ENCODE measurements at regions not wholly inside any gene's neighbourhood (a gene's known extent, or its start where the extent isn't known, plus 50 kb on each side); places are given as distances from the start of the nearest gene placed in this dataset.
"Not testable (repeated sequence)": the region's sequence is repeated elsewhere in the genome, so short reads cannot be mapped to it uniquely, and the experiment has no call there.

- WGBS, 2 donors, result 70 to 82% methylated on average over 2 of the region's 2 CpGs
- no peak overlapping the region for H3K4me3 ChIP-seq
- no peak overlapping the region for H3K27ac ChIP-seq
- DNase-seq (no peak), ATAC-seq (no peak)
- peaks cover 0 to 28% (median 0%) of the 10 kb centered on the region in 11 donors for H3K9me3 ChIP-seq
- no peak for TF ChIP-seq CTCF (IDR thresholded peaks at IDR 0.05)
- intact Hi-C loops (cut with DNase I), result no loop called here
- H3K36me3 ChIP-seq, result no peaks in the 10 kb centered on the region
- no peaks in the 10 kb centered on the region for H3K4me1 ChIP-seq
- H3K27me3 ChIP-seq, result no peaks in the 10 kb centered on the region
These were observed 253.2 kb upstream of the GK2 start for GRCh38 chr4:79661196-79661595.

- H3K9me3 ChIP-seq, result peaks cover 0 to 28% (median 0%) of the 10 kb centered on the region in 11 donors
- intact Hi-C loops (cut with DNase I); DNase-seq: not testable (repeated sequence)
These were observed 251.4 kb upstream of the GK2 start for GRCh38 chr4:79659308-79659870.

DNA sequence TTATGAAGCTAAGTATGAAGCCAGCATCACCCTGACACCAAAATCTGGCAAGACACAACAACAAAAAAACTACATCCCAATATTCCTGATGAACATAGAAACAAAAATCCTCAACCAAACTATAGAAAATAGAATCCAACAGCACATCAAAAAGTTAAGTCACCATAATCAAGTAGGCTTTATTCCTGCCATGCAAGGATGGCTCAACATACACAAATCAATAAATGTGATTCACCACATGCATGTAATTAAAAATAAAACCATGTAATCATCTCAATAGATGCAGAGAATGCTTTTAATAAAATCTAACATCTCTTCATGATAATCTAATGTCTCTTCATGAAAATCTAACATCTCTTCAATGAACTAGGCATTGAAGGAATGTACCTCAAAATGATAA is 249.4 kb upstream of the GK2 start:
- intact Hi-C loops (cut with DNase I), result no loop called here
- ATAC-seq (no peak), DNase-seq (no peak)
- peaks cover 0 to 4% (median 0%) of the 10 kb centered on the region in 9 donors for H3K4me1 ChIP-seq
- no peak overlapping the region for H3K4me3 ChIP-seq
- no peak for TF ChIP-seq CTCF (IDR thresholded peaks at IDR 0.05)
- H3K27me3 ChIP-seq, result no peaks in the 10 kb centered on the region
- no peaks in the 10 kb centered on the region for H3K36me3 ChIP-seq
- no peak overlapping the region for H3K27ac ChIP-seq
- H3K9me3 ChIP-seq, result peaks cover 0 to 28% (median 0%) of the 10 kb centered on the region in 11 donors

More at GRCh38 chr4:79659308-79659870, 251.4 kb upstream of the GK2 start:
- H3K36me3 ChIP-seq, ATAC-seq, H3K4me1 ChIP-seq, H3K27ac ChIP-seq, H3K27me3 ChIP-seq, H3K4me3 ChIP-seq: not testable (repeated sequence)
- WGBS, 2 donors, result 61% methylated on average over 5 of the region's 5 CpGs

GRCh38 chr4:79653871-79654270 is 245.8 kb upstream of the GK2 start:
- intact Hi-C loops (cut with DNase I), result loop anchor here in 1 of 10 donors (5.0 kb wide), 1 partner anchor 57 kb away; no protein-coding TSS in a partner anchor
- 81 to 87% methylated on average over 5 of the region's 5 CpGs for WGBS, 2 donors
- no peak overlapping the region for H3K4me3 ChIP-seq

More at GRCh38 chr4:79653871-79654270, 245.8 kb upstream of the GK2 start:
- Histone ChIP-seq H3K4me1 (peaks cover 0 to 18% (median 0%) of the 10 kb centered on the region in 9 donors), H3K9me3 (peaks cover 0 to 21% (median 0%) of the 10 kb centered on the region in 11 donors), H3K36me3 (no peaks in the 10 kb centered on the region), H3K27ac (no peak overlapping the region), H3K27me3 (no peaks in the 10 kb centered on the region)
- DNase-seq (no peak), ATAC-seq (no peak)
- TF ChIP-seq CTCF (IDR thresholded peaks at IDR 0.05), result no peak
